Epidermal melanocyte (primary cell): ENCODE measurements at regions not wholly inside any gene's neighbourhood (a gene's known extent, or its start where the extent isn't known, plus 50 kb on each side); places are given as distances from the start of the nearest gene placed in this dataset.
"Not testable (repeated sequence)": the region's sequence is repeated elsewhere in the genome, so short reads cannot be mapped to it uniquely, and the experiment has no call there.

Experiments used
- DNase-seq: peaks from one replicate; pipeline ENCODE4 v3.0.0; 2011; ENCODE audit warnings: low spot score; ENCODE audit not compliant: insufficient read length

- DNase-seq, result no peak
Observed at GRCh38 chr3:105246536-105246935, 120.2 kb upstream of the ALCAM start.

GRCh38 chr3:105253225-105253624, 113.5 kb upstream of the ALCAM start:
- no peak for DNase-seq

GRCh38 chr3:105254154-105254553, 112.6 kb upstream of the ALCAM start:
- DNase-seq, result no peak

GRCh38 chr3:105255350-105255749, 111.4 kb upstream of the ALCAM start:
- no peak for DNase-seq

GRCh38 chr3:105259496-105259895, 107.2 kb upstream of the ALCAM start:
- DNase-seq, result no peak

- no peak for DNase-seq
Observed at GRCh38 chr3:105260385-105260784, 106.3 kb upstream of the ALCAM start.

- DNase-seq, result no peak
Observed at GRCh38 chr3:105274536-105274935, 92.2 kb upstream of the ALCAM start.

- no peak for DNase-seq
Observed at GRCh38 chr3:105274958-105275357, 91.8 kb upstream of the ALCAM start.

- DNase-seq, result no peak
Observed at GRCh38 chr3:105277656-105278055, 89.1 kb upstream of the ALCAM start.

- no peak for DNase-seq
Observed at GRCh38 chr3:105278688-105279087, 88.0 kb upstream of the ALCAM start.

- no peak for DNase-seq
Observed at GRCh38 chr3:105281989-105282388, 84.7 kb upstream of the ALCAM start.

- no peak for DNase-seq
Observed at GRCh38 chr3:105284876-105285275, 81.8 kb upstream of the ALCAM start.

GRCh38 chr3:105285653-105286241, 81.0 kb upstream of the ALCAM start:
- DNase-seq, result no peak

GRCh38 chr3:105293441-105293840, 73.3 kb upstream of the ALCAM start:
- DNase-seq, result no peak

- DNase-seq, result not testable (repeated sequence)
Observed at GRCh38 chr3:105296182-105296822, 70.4 kb upstream of the ALCAM start.

- no peak for DNase-seq
Observed at GRCh38 chr3:105304487-105304886, 62.2 kb upstream of the ALCAM start.

- no peak for DNase-seq
Observed at GRCh38 chr3:105315144-105315543, 51.6 kb upstream of the ALCAM start.

- DNase-seq, result no peak
Observed at GRCh38 chr3:105315815-105316214, 50.9 kb upstream of the ALCAM start.

- DNase-seq, result no peak
Observed at GRCh38 chr3:105316331-105316730, 50.4 kb upstream of the ALCAM start.
